Vagina (tissue), 2 donors: ENCODE measurements at regions not wholly inside any gene's neighbourhood (a gene's known extent, or its start where the extent isn't known, plus 50 kb on each side); places are given as distances from the start of the nearest gene placed in this dataset.

Experiments
- DNase-seq, 2 donors: peaks; one replicate each; pipeline ENCODE4 v3.0.0-alpha.2; 2017; ENCODE audit errors: extremely low spot score in 2 of 2
- H3K27ac ChIP-seq: fragments of 200-600 bp; sonication (generic); one replicate; pipeline ENCODE4 v1.5.1; 2019
- H3K27me3 ChIP-seq: fragments of 200-600 bp; sonication (generic); one replicate; pipeline ENCODE4 v1.5.1; 2019
- H3K36me3 ChIP-seq, 2 donors: fragments of 200-600 bp; sonication (generic); one replicate each; pipeline ENCODE4 v1.5.1; 2017 to 2019
- H3K4me1 ChIP-seq: fragments of 200-600 bp; sonication (generic); one replicate; pipeline ENCODE4 v1.5.1; 2019
- H3K4me3 ChIP-seq, 2 donors: fragments of 200-600 bp; sonication (generic); 1 replicate in 1 of 2; 2 replicates in 1 of 2; pipeline ENCODE4 v1.5.1; 2016 to 2019
- H3K9me3 ChIP-seq: fragments of 200-600 bp; sonication (generic); one replicate; pipeline ENCODE4 v1.5.1; 2019
- POLR2A ChIP-seq, 2 donors: fragments of 450-650 bp; IDR thresholded peaks; one replicate each; pipeline ENCODE4 v1.6.1; 2017; ENCODE audit warnings: antibody characterized with exemption in 2 of 2, mild to moderate bottlenecking in 2 of 2, moderate library complexity in 2 of 2
- POLR2AphosphoS5 ChIP-seq, 2 donors: sonication (generic); formaldehyde crosslinking; IDR thresholded peaks; one replicate each; pipeline ENCODE4 v1.9.0; 2017; ENCODE audit warnings: antibody characterized with exemption in 2 of 2, mild to moderate bottlenecking in 2 of 2, low read depth in 1 of 2; ENCODE audit not compliant: insufficient read depth in 1 of 2
- intact Hi-C: fragments of 100-400 bp; cut with DNase I; formaldehyde crosslinking; loops from one replicate; pipeline ENCODE4 v1.15.1; 2023
- TF ChIP-seq, protein P1 (sequence below), 3 experiments: fragments of 450-650 bp in 2 of 3; fragments of 200-600 bp in 1 of 3; sonication (generic) in 1 of 3; IDR thresholded peaks; one replicate each; pipeline ENCODE4 v1.5.1; 2017 to 2019; ENCODE audit warnings: antibody characterized with exemption in 3 of 3, mild to moderate bottlenecking in 2 of 3, moderate library complexity in 2 of 3

GRCh38 chr5:56601641-56602071, 213.7 kb upstream of the MAP3K1 start:
- Histone ChIP-seq H3K36me3 (no peaks in the 10 kb centered on the region), H3K4me1 (no peaks in the 10 kb centered on the region), H3K27ac (no peak overlapping the region), H3K4me3 (no peak overlapping the region), H3K9me3 (no peaks in the 10 kb centered on the region), H3K27me3 (no peaks in the 10 kb centered on the region)
- TF ChIP-seq, protein P1, sequence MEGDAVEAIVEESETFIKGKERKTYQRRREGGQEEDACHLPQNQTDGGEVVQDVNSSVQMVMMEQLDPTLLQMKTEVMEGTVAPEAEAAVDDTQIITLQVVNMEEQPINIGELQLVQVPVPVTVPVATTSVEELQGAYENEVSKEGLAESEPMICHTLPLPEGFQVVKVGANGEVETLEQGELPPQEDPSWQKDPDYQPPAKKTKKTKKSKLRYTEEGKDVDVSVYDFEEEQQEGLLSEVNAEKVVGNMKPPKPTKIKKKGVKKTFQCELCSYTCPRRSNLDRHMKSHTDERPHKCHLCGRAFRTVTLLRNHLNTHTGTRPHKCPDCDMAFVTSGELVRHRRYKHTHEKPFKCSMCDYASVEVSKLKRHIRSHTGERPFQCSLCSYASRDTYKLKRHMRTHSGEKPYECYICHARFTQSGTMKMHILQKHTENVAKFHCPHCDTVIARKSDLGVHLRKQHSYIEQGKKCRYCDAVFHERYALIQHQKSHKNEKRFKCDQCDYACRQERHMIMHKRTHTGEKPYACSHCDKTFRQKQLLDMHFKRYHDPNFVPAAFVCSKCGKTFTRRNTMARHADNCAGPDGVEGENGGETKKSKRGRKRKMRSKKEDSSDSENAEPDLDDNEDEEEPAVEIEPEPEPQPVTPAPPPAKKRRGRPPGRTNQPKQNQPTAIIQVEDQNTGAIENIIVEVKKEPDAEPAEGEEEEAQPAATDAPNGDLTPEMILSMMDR (IDR thresholded peaks at IDR 0.05), result no peak
- no peak for TF ChIP-seq POLR2A (IDR thresholded peaks at IDR 0.05)
- no peak for TF ChIP-seq POLR2AphosphoS5 (IDR thresholded peaks at IDR 0.05; ENCODE audit: insufficient read depth in 1 of 2, low read depth in 1 of 2)
- DNase-seq, result no peak
- intact Hi-C loops, result no loop called here

- intact Hi-C loops, result no loop called here
- no peak overlapping the region for H3K27ac ChIP-seq
- H3K9me3 ChIP-seq, result no peaks in the 10 kb centered on the region
- TF ChIP-seq POLR2AphosphoS5 (IDR thresholded peaks at IDR 0.05; ENCODE audit: insufficient read depth in 1 of 2, low read depth in 1 of 2), result no peak
- no peak for TF ChIP-seq POLR2A (IDR thresholded peaks at IDR 0.05)
- TF ChIP-seq, protein P1 (IDR thresholded peaks at IDR 0.05), result no peak
- no peak for DNase-seq
- no peak overlapping the region for H3K4me3 ChIP-seq
- no peaks in the 10 kb centered on the region for H3K4me1 ChIP-seq
- no peaks in the 10 kb centered on the region for H3K27me3 ChIP-seq
- H3K36me3 ChIP-seq, result no peaks in the 10 kb centered on the region
These were observed 216.4 kb upstream of the MAP3K1 start for GRCh38 chr5:56598941-56599340.

- H3K36me3 ChIP-seq, result no peaks in the 10 kb centered on the region
- intact Hi-C loops, result no loop called here
- H3K4me3 ChIP-seq, result no peak overlapping the region
- no peak for DNase-seq
- H3K27ac ChIP-seq, result no peak overlapping the region
- no peaks in the 10 kb centered on the region for H3K9me3 ChIP-seq
- H3K4me1 ChIP-seq, result no peaks in the 10 kb centered on the region
- TF ChIP-seq POLR2A (IDR thresholded peaks at IDR 0.05), result no peak
- TF ChIP-seq, protein P1 (IDR thresholded peaks at IDR 0.05), result no peak
- no peak for TF ChIP-seq POLR2AphosphoS5 (IDR thresholded peaks at IDR 0.05; ENCODE audit: insufficient read depth in 1 of 2, low read depth in 1 of 2)
- H3K27me3 ChIP-seq, result no peaks in the 10 kb centered on the region
These were observed 219.2 kb upstream of the MAP3K1 start for GRCh38 chr5:56596155-56596554.

DNA sequence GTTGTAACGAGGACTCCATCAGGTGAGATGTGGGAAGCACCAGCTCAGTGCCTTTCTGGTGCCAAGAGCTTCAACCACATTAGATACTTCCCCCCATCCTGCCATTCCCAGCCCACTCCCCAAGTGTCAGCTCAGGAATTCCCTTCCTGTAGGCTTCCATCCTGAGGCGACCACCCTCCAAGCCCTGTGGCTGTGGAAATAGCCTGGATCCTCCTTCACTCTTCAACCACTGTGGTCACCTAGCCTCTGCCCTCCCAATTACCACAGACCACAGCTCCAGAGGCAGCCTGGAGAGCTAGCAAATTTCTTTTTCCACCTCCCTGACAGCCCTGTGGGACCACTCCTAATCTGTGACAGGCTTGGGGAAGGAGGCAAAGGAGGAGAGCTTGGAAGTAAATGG, 219.8 kb upstream of the MAP3K1 start:
- H3K4me3 ChIP-seq, result no peak overlapping the region
- intact Hi-C loops, result no loop called here
- DNase-seq, result no peak
- H3K4me1 ChIP-seq, result no peaks in the 10 kb centered on the region
- no peak for TF ChIP-seq POLR2AphosphoS5 (IDR thresholded peaks at IDR 0.05; ENCODE audit: insufficient read depth in 1 of 2, low read depth in 1 of 2)
- no peak for TF ChIP-seq POLR2A (IDR thresholded peaks at IDR 0.05)
- TF ChIP-seq, protein P1 (IDR thresholded peaks at IDR 0.05), result no peak
- H3K9me3 ChIP-seq, result no peaks in the 10 kb centered on the region
- no peaks in the 10 kb centered on the region for H3K27me3 ChIP-seq
- H3K36me3 ChIP-seq, result no peaks in the 10 kb centered on the region
- no peak overlapping the region for H3K27ac ChIP-seq

GRCh38 chr5:56594792-56595191, 220.6 kb upstream of the MAP3K1 start:
- no peak for DNase-seq
- no peak overlapping the region for H3K4me3 ChIP-seq
- intact Hi-C loops, result no loop called here
- H3K36me3 ChIP-seq, result no peaks in the 10 kb centered on the region
- no peak overlapping the region for H3K27ac ChIP-seq
- TF ChIP-seq, protein P1 (IDR thresholded peaks at IDR 0.05), result no peak
- TF ChIP-seq POLR2AphosphoS5 (IDR thresholded peaks at IDR 0.05; ENCODE audit: insufficient read depth in 1 of 2, low read depth in 1 of 2) (no peak), POLR2A (IDR thresholded peaks at IDR 0.05) (no peak)
- H3K4me1 ChIP-seq, result no peaks in the 10 kb centered on the region
- H3K9me3 ChIP-seq, result no peaks in the 10 kb centered on the region
- H3K27me3 ChIP-seq, result no peaks in the 10 kb centered on the region
